ENCODE measurements at regions not wholly inside any gene's neighbourhood (a gene's known extent, or its start where the extent isn't known, plus 50 kb on each side); places are given as distances from the start of the nearest gene placed in this dataset.

- TF ChIP-seq, protein P1, sequence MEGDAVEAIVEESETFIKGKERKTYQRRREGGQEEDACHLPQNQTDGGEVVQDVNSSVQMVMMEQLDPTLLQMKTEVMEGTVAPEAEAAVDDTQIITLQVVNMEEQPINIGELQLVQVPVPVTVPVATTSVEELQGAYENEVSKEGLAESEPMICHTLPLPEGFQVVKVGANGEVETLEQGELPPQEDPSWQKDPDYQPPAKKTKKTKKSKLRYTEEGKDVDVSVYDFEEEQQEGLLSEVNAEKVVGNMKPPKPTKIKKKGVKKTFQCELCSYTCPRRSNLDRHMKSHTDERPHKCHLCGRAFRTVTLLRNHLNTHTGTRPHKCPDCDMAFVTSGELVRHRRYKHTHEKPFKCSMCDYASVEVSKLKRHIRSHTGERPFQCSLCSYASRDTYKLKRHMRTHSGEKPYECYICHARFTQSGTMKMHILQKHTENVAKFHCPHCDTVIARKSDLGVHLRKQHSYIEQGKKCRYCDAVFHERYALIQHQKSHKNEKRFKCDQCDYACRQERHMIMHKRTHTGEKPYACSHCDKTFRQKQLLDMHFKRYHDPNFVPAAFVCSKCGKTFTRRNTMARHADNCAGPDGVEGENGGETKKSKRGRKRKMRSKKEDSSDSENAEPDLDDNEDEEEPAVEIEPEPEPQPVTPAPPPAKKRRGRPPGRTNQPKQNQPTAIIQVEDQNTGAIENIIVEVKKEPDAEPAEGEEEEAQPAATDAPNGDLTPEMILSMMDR (IDR thresholded peaks at IDR 0.05; ENCODE audit: control extremely low read depth, extremely low read depth): no peak
- ATAC-seq (ENCODE audit: insufficient read depth, low FRiP score): no peak
- no peaks in the 10 kb centered on the region for H3K36me3 ChIP-seq (ENCODE audit: control insufficient read depth in 4 of 4, insufficient read depth in 4 of 4, low read length in 4 of 4)
- H3K9me3 ChIP-seq (ENCODE audit: control insufficient read depth in 4 of 4, insufficient read depth in 3 of 4, low read length in 3 of 4): peaks cover 0 to 2% (median 0%) of the 10 kb centered on the region in 4 donors
- WGBS, 2 donors: 78 to 79% methylated on average over 4 of the region's 4 CpGs
- H3K4me3 ChIP-seq: no peak overlapping the region
- no peak overlapping the region for H3K27ac ChIP-seq (ENCODE audit: low read depth in 1 of 2, low read length in 1 of 2)
- H3K4me1 ChIP-seq (ENCODE audit: control insufficient read depth in 5 of 5, insufficient read depth in 5 of 5, low read length in 5 of 5): no peaks in the 10 kb centered on the region
- DNase-seq: no peak
- H3K27me3 ChIP-seq (ENCODE audit: control insufficient read depth in 3 of 3, insufficient read depth in 3 of 3, low read length in 2 of 3): no peaks in the 10 kb centered on the region
- H3K9ac ChIP-seq (ENCODE audit: insufficient read depth in 1 of 2, low read length in 2 of 2): no peak overlapping the region
Observed at GRCh38 chr9:84593352-84593751, 76.2 kb upstream of the NTRK2 start.

DNA sequence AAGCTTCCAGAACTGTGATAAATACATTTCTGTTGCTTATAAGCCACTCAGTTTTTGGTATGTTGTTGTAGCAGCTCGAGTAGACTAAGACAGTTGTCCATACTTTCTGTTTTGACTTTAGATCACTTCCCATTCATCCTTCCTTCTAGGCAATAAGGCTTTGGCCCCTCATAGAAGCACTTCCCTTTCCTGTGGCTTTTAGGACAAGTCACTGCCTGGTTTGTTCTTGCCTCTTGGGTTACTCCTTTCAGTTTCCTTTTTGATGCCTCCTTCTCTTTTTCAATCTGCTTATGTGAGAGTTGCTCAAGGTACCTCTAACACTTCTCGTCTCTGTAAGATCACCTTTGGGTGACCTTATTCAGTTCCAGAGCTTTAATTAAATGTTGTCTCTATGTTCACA, 72.4 kb upstream of the NTRK2 start:
- Histone ChIP-seq H3K4me3 (no peak overlapping the region), H3K4me1 (ENCODE audit: control insufficient read depth in 5 of 5, insufficient read depth in 5 of 5, low read length in 5 of 5) (no peaks in the 10 kb centered on the region), H3K27me3 (ENCODE audit: control insufficient read depth in 3 of 3, insufficient read depth in 3 of 3, low read length in 2 of 3) (no peaks in the 10 kb centered on the region), H3K9ac (ENCODE audit: insufficient read depth in 1 of 2, low read length in 2 of 2) (no peak overlapping the region), H3K27ac (ENCODE audit: low read depth in 1 of 2, low read length in 1 of 2) (no peak overlapping the region), H3K36me3 (ENCODE audit: control insufficient read depth in 4 of 4, insufficient read depth in 4 of 4, low read length in 4 of 4) (no peaks in the 10 kb centered on the region), H3K9me3 (ENCODE audit: control insufficient read depth in 4 of 4, insufficient read depth in 3 of 4, low read length in 3 of 4) (peaks cover 0 to 2% (median 0%) of the 10 kb centered on the region in 4 donors)
- ATAC-seq (ENCODE audit: insufficient read depth, low FRiP score) (no peak), DNase-seq (peak in 2 of 3 donors; percentile 2 to 18)
- WGBS, 2 donors: 31 to 41% methylated on average over 2 of the region's 2 CpGs
- TF ChIP-seq, protein P1 (IDR thresholded peaks at IDR 0.05; ENCODE audit: control extremely low read depth, extremely low read depth): no peak

DNA sequence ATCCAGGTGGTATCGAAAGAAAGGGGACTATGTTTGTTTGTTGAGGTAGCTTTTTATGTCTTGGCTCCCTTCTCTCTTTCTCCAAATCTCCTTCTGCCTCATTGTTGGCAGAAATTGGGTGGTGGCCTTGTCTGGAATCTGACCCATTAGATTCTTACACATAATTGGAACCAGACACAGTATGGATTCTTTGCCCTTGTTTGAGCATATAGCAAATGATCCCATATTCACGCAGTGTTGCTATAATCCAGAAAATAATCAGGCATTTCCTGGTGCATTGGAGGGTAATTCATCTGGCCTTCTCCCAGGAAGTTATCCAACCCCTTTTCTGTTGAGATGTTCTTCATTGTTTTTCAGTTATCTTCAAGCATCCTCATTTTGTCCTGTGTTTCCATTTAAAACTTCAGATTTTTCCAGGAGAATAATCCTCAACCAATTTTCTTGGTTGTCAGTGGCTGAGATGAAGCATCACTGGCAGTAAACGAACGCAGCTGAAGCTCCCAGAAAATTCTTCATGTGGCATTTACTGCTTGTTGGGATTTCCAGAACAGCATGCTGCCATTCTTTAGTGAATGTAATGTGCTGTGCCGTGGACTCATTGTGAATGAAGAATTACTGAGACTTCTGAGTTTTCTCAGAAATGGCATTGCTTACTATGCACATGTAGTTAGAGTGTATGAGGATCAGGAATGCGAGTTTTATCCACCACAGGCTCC, 70.5 kb upstream of the NTRK2 start:
- no peaks in the 10 kb centered on the region for H3K9me3 ChIP-seq (ENCODE audit: control insufficient read depth in 4 of 4, insufficient read depth in 3 of 4, low read length in 3 of 4)
- no peak overlapping the region for H3K4me3 ChIP-seq
- H3K27ac ChIP-seq (ENCODE audit: low read depth in 1 of 2, low read length in 1 of 2): no peak overlapping the region
- H3K36me3 ChIP-seq (ENCODE audit: control insufficient read depth in 4 of 4, insufficient read depth in 4 of 4, low read length in 4 of 4): no peaks in the 10 kb centered on the region
- TF ChIP-seq, protein P1 (IDR thresholded peaks at IDR 0.05; ENCODE audit: control extremely low read depth, extremely low read depth): no peak
- DNase-seq (no peak), ATAC-seq (ENCODE audit: insufficient read depth, low FRiP score) (no peak)
- no peaks in the 10 kb centered on the region for H3K4me1 ChIP-seq (ENCODE audit: control insufficient read depth in 5 of 5, insufficient read depth in 5 of 5, low read length in 5 of 5)
- no peak overlapping the region for H3K9ac ChIP-seq (ENCODE audit: insufficient read depth in 1 of 2, low read length in 2 of 2)
- 89 to 94% methylated on average over 6 of the region's 6 CpGs for WGBS, 2 donors
- no peaks in the 10 kb centered on the region for H3K27me3 ChIP-seq (ENCODE audit: control insufficient read depth in 3 of 3, insufficient read depth in 3 of 3, low read length in 2 of 3)

- Histone ChIP-seq H3K9ac (ENCODE audit: insufficient read depth in 1 of 2, low read length in 2 of 2) (no peak overlapping the region), H3K27ac (ENCODE audit: low read depth in 1 of 2, low read length in 1 of 2) (no peak overlapping the region), H3K4me1 (ENCODE audit: control insufficient read depth in 5 of 5, insufficient read depth in 5 of 5, low read length in 5 of 5) (no peaks in the 10 kb centered on the region), H3K4me3 (no peak overlapping the region), H3K9me3 (ENCODE audit: control insufficient read depth in 4 of 4, insufficient read depth in 3 of 4, low read length in 3 of 4) (no peaks in the 10 kb centered on the region), H3K27me3 (ENCODE audit: control insufficient read depth in 3 of 3, insufficient read depth in 3 of 3, low read length in 2 of 3) (no peaks in the 10 kb centered on the region), H3K36me3 (ENCODE audit: control insufficient read depth in 4 of 4, insufficient read depth in 4 of 4, low read length in 4 of 4) (no peaks in the 10 kb centered on the region)
- peak; percentile 80 for ATAC-seq (ENCODE audit: insufficient read depth, low FRiP score)
- peak in 1 of 3 donors; percentile 9 for DNase-seq
- 69 to 81% methylated on average over 4 of the region's 4 CpGs for WGBS, 2 donors
- TF ChIP-seq, protein P1 (IDR thresholded peaks at IDR 0.05; ENCODE audit: control extremely low read depth, extremely low read depth): no peak
Observed at GRCh38 chr9:84600739-84601138, 68.8 kb upstream of the NTRK2 start.

All from lung (tissue), 11 donors.